Prostate gland (tissue), 2 donors: ENCODE measurements at regions not wholly inside any gene's neighbourhood (a gene's known extent, or its start where the extent isn't known, plus 50 kb on each side); places are given as distances from the start of the nearest gene placed in this dataset.

Experiments used
- DNase-seq: peaks from one replicate; pipeline ENCODE4 v3.0.0-alpha.2; 2019; ENCODE audit warnings: low spot score
- H3K27ac ChIP-seq, 2 donors: fragments of 200-600 bp; sonication (generic); 2 replicates each; pipeline ENCODE4 v1.5.1; 2017 to 2019
- H3K27me3 ChIP-seq: fragments of 200-600 bp; sonication (generic); replicated peaks from 2 replicates; pipeline ENCODE4 v1.5.1; 2019; ENCODE audit not compliant: insufficient read depth
- H3K36me3 ChIP-seq, 2 donors: fragments of 200-600 bp; sonication (generic); 1 replicate in 1 of 2; 2 replicates in 1 of 2; pipeline versions ENCODE4 v1.5.1 to v1.8.1; 2017 to 2019
- H3K4me1 ChIP-seq: fragments of 200-600 bp; sonication (generic); replicated peaks from 2 replicates; pipeline ENCODE4 v1.5.1; 2019
- H3K4me3 ChIP-seq, 2 donors: fragments of 200-600 bp; sonication (generic); 2 replicates each; pipeline ENCODE4 v1.5.1; 2017 to 2019
- H3K9me3 ChIP-seq: fragments of 200-600 bp; sonication (generic); 2 replicates; pipeline ENCODE4 v1.5.1; 2017
- POLR2A ChIP-seq: fragments of 450-650 bp; IDR thresholded peaks from one replicate; pipeline ENCODE4 v1.6.1; 2016; ENCODE audit warnings: antibody characterized with exemption, mild to moderate bottlenecking
- POLR2AphosphoS5 ChIP-seq: sonication (generic); formaldehyde crosslinking; IDR thresholded peaks from one replicate; pipeline ENCODE4 v1.6.1; 2017; ENCODE audit warnings: antibody characterized with exemption
- whole genome bisulfite sequencing: methylation state at CpG from one replicate; pipeline ENCODE4 v1.1.5; 2018; 5-methylcytosine and 5-hydroxymethylcytosine counted together
- intact Hi-C: fragments of 100-400 bp; cut with DNase I; formaldehyde crosslinking; loops from one replicate; pipeline ENCODE4 v1.14.2; 2022
- TF ChIP-seq, protein P1 (sequence below), 4 experiments: fragments of 200-600 bp in 2 of 4; fragments of 450-650 bp in 2 of 4; sonication (generic) in 2 of 4; IDR thresholded peaks; 1 replicate in 3 of 4; 2 replicates in 1 of 4; pipeline ENCODE4 v1.5.1; 2016 to 2019; ENCODE audit warnings: antibody characterized with exemption in 4 of 4, mild to moderate bottlenecking in 2 of 4, moderate library complexity in 2 of 4

DNA sequence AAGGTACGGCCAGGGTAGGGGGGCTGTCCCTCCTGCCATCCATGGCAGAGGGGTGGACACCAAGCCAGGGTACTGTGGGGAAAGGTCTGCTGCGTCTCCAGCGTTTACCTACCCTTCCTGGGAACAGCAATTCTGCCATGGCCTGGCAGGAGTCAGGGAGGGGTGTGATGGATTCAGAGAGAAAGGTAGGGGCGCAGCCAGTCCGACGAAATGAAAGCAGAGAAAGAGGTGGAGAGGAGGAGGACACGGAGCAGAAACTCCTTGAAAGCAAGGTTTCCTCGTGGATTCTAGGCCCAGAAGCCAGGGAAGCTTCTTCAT lies 182.9 kb downstream of the ZFP36L2 start:
- no peaks in the 10 kb centered on the region for H3K36me3 ChIP-seq
- intact Hi-C loops: no loop called here
- no peak overlapping the region for H3K4me3 ChIP-seq
- H3K27me3 ChIP-seq: no peaks in the 10 kb centered on the region
- TF ChIP-seq, protein P1, sequence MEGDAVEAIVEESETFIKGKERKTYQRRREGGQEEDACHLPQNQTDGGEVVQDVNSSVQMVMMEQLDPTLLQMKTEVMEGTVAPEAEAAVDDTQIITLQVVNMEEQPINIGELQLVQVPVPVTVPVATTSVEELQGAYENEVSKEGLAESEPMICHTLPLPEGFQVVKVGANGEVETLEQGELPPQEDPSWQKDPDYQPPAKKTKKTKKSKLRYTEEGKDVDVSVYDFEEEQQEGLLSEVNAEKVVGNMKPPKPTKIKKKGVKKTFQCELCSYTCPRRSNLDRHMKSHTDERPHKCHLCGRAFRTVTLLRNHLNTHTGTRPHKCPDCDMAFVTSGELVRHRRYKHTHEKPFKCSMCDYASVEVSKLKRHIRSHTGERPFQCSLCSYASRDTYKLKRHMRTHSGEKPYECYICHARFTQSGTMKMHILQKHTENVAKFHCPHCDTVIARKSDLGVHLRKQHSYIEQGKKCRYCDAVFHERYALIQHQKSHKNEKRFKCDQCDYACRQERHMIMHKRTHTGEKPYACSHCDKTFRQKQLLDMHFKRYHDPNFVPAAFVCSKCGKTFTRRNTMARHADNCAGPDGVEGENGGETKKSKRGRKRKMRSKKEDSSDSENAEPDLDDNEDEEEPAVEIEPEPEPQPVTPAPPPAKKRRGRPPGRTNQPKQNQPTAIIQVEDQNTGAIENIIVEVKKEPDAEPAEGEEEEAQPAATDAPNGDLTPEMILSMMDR (IDR thresholded peaks at IDR 0.05): no peak
- H3K27ac ChIP-seq: no peak overlapping the region
- DNase-seq: no peak
- H3K9me3 ChIP-seq: no peaks in the 10 kb centered on the region
- WGBS: 81% methylated on average over 8 of the region's 8 CpGs
- no peaks in the 10 kb centered on the region for H3K4me1 ChIP-seq

- Histone ChIP-seq H3K27me3 (no peaks in the 10 kb centered on the region), H3K4me1 (no peaks in the 10 kb centered on the region), H3K9me3 (no peaks in the 10 kb centered on the region), H3K4me3 (no peak overlapping the region), H3K36me3 (no peaks in the 10 kb centered on the region), H3K27ac (peak overlapping the region in 1 of 2 donors; percentile 22)
- peak; percentile 38 for DNase-seq
- intact Hi-C loops: no loop called here
- WGBS: 28% methylated on average over 8 of the region's 8 CpGs
- TF ChIP-seq, protein P1 (IDR thresholded peaks at IDR 0.05): no peak
- TF ChIP-seq POLR2AphosphoS5 (no peak), POLR2A (no peak)
Measured at GRCh38 chr2:43041661-43042360, 184.6 kb downstream of the ZFP36L2 start.

DNA sequence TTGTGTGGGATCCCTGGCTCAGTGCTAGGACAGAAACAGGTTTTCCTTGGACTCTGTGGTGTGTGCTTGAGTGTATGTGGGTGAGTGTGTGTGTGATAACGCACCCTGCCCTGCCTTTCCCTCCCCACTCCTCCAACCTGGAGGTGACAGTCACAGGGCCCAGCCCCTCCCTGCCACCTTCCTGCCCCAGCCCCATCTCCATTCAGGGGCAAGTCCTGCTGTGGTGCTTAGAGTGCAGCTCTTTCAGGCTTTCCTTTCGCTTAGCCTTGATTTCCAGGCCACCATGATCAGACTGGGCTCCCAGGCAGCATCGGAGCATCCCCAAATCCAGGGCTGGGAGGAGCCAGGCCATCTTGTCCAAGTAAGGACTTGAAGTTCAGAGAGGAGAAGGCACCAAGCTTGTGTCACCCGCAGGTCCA lies 185.2 kb downstream of the ZFP36L2 start:
- Histone ChIP-seq H3K9me3 (no peaks in the 10 kb centered on the region), H3K27ac (peak overlapping the region in 1 of 2 donors; percentile 22), H3K27me3 (no peaks in the 10 kb centered on the region), H3K4me3 (no peak overlapping the region), H3K36me3 (no peaks in the 10 kb centered on the region), H3K4me1 (no peaks in the 10 kb centered on the region)
- DNase-seq: no peak
- intact Hi-C loops: no loop called here
- 83% methylated on average over 4 of the region's 4 CpGs for whole genome bisulfite sequencing
- TF ChIP-seq POLR2A: no peak
- TF ChIP-seq POLR2AphosphoS5: no peak
- TF ChIP-seq, protein P1 (IDR thresholded peaks at IDR 0.05): no peak

- intact Hi-C loops: no loop called here
- Histone ChIP-seq H3K9me3 (no peaks in the 10 kb centered on the region), H3K27me3 (no peaks in the 10 kb centered on the region), H3K27ac (peak overlapping the region in 1 of 2 donors; percentile 35), H3K4me3 (no peak overlapping the region), H3K4me1 (no peaks in the 10 kb centered on the region), H3K36me3 (no peaks in the 10 kb centered on the region)
- TF ChIP-seq, protein P1 (IDR thresholded peaks at IDR 0.05): no peak
- peak; percentile 25 for TF ChIP-seq POLR2AphosphoS5
- 78% methylated on average over 10 of the region's 10 CpGs for WGBS
- no peak for DNase-seq
Measured at GRCh38 chr2:43040084-43040854, 186.1 kb downstream of the ZFP36L2 start.
